Adrenal gland (tissue), 5 donors: ENCODE measurements at regions not wholly inside any gene's neighbourhood (a gene's known extent, or its start where the extent isn't known, plus 50 kb on each side); places are given as distances from the start of the nearest gene placed in this dataset.

ENCODE experiments used
- POLR2A ChIP-seq, 2 donors: fragments of 450-650 bp; IDR thresholded peaks; one replicate each; pipeline ENCODE4 v1.6.1; 2017; ENCODE audit warnings: antibody characterized with exemption in 2 of 2, mild to moderate bottlenecking in 2 of 2, moderate library complexity in 1 of 2
- TF ChIP-seq, protein P1 (sequence below), 6 experiments: fragments of 450-650 bp in 4 of 6; fragments of 200-600 bp in 2 of 6; sonication (generic) in 1 of 6; IDR thresholded peaks; 1 replicate in 5 of 6; 2 replicates in 1 of 6; pipeline versions ENCODE4 v1.5.1 to v1.8.0; 2016 to 2021; ENCODE audit warnings: antibody characterized with exemption in 6 of 6, mild to moderate bottlenecking in 2 of 6, moderate library complexity in 1 of 6
- donor health status: DM: no; HTN: no; CAD: no.

DNA sequence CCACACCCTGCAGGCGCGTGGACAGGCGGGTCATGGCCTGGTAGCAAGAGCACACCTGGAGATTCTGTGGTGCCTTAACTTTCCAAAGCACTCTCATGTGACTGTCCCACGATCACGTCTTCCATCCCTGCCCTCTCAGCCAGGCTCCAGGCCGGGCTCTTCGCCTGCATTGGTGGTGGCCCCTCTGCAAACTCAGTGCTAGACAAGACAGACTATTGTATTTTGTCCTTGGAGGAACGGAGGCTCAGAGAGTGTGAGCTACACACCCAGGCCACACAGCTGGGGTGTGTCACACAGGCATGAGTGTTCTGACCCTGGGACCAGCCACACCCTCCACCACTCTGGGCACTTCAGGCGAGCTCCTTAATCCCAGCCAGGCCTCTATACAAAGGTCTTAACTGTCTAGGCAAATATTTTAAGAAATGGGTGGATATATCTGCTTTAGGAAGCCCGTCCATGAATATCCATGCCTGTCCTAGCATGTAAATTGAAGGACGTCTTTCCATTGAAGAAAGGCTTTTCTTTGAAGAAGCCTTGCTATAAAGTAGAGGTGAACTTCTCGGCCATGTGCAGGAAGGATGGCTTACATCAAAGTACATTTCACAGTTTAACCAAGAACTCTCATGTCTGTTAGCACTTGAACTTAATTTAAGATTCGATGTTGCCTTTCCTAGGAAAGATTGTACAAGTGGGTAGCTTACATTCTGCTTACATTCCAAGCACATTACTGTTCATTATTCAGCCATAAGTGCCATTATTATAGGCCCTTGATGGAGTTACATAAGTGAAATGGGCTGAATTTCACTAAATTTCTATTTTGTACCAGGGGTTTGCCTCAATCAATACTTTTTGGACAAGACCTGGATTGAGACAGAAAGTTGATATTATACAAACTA lies 263.9 kb downstream of the DLL1 start:
- TF ChIP-seq, protein P1, sequence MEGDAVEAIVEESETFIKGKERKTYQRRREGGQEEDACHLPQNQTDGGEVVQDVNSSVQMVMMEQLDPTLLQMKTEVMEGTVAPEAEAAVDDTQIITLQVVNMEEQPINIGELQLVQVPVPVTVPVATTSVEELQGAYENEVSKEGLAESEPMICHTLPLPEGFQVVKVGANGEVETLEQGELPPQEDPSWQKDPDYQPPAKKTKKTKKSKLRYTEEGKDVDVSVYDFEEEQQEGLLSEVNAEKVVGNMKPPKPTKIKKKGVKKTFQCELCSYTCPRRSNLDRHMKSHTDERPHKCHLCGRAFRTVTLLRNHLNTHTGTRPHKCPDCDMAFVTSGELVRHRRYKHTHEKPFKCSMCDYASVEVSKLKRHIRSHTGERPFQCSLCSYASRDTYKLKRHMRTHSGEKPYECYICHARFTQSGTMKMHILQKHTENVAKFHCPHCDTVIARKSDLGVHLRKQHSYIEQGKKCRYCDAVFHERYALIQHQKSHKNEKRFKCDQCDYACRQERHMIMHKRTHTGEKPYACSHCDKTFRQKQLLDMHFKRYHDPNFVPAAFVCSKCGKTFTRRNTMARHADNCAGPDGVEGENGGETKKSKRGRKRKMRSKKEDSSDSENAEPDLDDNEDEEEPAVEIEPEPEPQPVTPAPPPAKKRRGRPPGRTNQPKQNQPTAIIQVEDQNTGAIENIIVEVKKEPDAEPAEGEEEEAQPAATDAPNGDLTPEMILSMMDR (IDR thresholded peaks at IDR 0.05) = no peak
- TF ChIP-seq POLR2A (IDR thresholded peaks at IDR 0.05) = no peak
